ENCODE measurements at regions not wholly inside any gene's neighbourhood (a gene's known extent, or its start where the extent isn't known, plus 50 kb on each side); places are given as distances from the start of the nearest gene placed in this dataset.

DNA sequence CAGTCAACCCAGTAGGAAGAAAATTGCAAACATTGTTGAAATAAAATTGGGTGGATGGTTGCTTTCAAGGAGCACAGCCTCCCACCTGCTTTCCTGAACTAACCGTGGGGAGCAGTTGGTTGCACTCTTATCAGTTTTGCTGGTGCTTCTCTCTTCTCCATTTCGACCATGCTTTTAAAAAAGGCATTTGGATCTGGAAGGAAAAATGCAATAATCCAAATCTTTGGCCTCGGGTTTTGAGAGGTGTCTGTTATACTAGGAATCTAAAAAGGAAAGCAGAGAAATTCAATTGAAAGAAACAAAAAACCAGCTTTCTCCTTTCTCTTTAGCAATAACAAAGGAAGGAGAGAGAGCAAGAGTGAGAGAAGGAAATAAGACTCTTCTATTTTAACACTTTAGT lies 113.6 kb upstream of the ARGLU1 start:
- DNase-seq (ENCODE audit: low read depth): no peak
- TF ChIP-seq, protein P1, sequence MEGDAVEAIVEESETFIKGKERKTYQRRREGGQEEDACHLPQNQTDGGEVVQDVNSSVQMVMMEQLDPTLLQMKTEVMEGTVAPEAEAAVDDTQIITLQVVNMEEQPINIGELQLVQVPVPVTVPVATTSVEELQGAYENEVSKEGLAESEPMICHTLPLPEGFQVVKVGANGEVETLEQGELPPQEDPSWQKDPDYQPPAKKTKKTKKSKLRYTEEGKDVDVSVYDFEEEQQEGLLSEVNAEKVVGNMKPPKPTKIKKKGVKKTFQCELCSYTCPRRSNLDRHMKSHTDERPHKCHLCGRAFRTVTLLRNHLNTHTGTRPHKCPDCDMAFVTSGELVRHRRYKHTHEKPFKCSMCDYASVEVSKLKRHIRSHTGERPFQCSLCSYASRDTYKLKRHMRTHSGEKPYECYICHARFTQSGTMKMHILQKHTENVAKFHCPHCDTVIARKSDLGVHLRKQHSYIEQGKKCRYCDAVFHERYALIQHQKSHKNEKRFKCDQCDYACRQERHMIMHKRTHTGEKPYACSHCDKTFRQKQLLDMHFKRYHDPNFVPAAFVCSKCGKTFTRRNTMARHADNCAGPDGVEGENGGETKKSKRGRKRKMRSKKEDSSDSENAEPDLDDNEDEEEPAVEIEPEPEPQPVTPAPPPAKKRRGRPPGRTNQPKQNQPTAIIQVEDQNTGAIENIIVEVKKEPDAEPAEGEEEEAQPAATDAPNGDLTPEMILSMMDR (IDR thresholded peaks at IDR 0.05; ENCODE audit: control insufficient read depth, extremely low read depth, insufficient read depth): no peak
- H3K4me3 ChIP-seq (ENCODE audit: low read depth, low read length): no peak overlapping the region

DNA sequence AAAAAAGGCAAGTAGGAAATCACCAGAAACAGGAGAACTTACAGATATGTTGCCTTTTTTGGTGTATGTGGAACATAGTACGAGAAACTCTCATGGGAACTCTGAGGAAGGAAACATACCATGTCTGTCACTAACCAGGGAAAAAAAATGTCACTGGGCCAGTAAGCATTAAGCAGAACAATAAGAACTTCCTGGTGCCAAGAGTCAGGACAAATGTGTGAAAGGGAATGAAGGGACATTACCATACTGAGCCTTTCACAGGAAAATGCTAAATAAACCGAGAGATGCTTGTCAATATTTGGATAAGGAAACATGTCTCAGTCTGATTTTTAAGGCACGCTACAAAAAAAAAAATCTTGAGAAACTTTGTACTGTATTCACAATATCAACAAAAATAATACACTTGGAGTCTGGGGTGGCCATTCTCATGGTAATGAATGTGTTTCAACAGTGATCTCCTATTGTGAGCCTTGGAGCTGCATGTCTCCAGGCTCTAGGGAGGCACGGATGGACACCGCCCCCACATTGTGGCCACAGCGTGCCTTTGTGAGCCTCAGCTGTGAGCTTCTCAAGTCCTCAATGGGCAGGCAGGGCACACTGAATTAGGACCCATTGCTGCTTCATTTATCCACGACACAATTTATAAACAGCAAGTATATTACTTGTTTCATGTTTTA lies 113.0 kb upstream of the ARGLU1 start:
- TF ChIP-seq, protein P1 (IDR thresholded peaks at IDR 0.05; ENCODE audit: control insufficient read depth, extremely low read depth, insufficient read depth): no peak
- no peak for DNase-seq (ENCODE audit: low read depth)
- no peak overlapping the region for H3K4me3 ChIP-seq (ENCODE audit: low read depth, low read length)

DNA sequence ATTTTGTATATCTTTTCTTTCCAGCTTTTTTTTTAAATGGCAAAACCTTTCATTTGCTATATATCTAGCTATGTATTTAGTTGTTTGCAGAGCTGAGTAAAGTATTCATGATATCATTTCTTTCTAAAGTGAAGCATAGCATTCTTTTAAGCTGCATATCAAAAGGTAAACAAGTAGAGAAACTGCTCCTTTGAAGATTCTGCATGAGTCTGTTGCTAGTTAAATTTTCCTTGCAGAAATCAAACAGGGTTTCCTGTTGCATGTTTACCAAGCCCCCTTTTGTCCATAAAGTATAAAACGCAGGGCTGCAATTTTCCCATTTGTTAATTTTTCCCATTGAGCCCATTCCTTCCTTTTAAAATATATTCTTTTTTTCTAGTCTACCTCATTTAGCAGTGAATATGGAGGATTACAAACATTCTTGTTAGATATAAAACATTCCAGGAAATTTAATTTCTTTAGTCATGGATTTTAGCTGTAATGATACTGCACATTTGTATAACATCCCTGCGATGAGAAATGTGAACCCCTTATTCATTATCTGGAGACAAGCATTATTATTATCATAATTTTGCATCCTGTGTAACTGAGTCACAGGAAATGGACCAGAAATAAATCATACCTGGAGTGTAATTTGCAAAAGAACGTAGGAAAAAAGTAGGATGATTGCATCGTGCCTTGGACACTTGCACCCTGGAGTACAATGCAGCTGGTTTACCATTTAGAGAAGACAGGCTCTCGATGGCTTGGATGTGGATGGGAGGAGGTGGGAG lies 110.9 kb upstream of the ARGLU1 start:
- no peak overlapping the region for H3K4me3 ChIP-seq (ENCODE audit: low read depth, low read length)
- TF ChIP-seq, protein P1 (IDR thresholded peaks at IDR 0.05; ENCODE audit: control insufficient read depth, extremely low read depth, insufficient read depth): no peak
- no peak for DNase-seq (ENCODE audit: low read depth)

DNA sequence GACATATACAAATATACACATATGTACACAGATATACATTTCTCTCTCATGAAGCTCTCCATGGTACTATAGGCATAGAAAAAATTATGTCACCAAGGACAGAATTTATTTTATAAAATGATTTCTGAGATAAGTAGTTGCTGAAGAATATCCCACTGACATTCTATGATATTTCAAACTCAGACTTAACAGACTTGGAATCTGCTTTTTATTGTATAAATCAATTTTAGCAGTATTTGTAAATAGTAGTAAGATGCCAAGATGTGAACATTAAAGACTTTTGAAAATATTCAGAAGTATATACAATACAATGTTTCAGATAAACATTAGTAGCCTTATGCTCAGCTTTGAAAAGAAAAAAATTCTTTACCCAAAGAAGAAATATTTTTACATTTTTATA lies 107.4 kb upstream of the ARGLU1 start:
- no peak for DNase-seq (ENCODE audit: low read depth)
- no peak overlapping the region for H3K4me3 ChIP-seq (ENCODE audit: low read depth, low read length)
- TF ChIP-seq, protein P1 (IDR thresholded peaks at IDR 0.05; ENCODE audit: control insufficient read depth, extremely low read depth, insufficient read depth): no peak

DNA sequence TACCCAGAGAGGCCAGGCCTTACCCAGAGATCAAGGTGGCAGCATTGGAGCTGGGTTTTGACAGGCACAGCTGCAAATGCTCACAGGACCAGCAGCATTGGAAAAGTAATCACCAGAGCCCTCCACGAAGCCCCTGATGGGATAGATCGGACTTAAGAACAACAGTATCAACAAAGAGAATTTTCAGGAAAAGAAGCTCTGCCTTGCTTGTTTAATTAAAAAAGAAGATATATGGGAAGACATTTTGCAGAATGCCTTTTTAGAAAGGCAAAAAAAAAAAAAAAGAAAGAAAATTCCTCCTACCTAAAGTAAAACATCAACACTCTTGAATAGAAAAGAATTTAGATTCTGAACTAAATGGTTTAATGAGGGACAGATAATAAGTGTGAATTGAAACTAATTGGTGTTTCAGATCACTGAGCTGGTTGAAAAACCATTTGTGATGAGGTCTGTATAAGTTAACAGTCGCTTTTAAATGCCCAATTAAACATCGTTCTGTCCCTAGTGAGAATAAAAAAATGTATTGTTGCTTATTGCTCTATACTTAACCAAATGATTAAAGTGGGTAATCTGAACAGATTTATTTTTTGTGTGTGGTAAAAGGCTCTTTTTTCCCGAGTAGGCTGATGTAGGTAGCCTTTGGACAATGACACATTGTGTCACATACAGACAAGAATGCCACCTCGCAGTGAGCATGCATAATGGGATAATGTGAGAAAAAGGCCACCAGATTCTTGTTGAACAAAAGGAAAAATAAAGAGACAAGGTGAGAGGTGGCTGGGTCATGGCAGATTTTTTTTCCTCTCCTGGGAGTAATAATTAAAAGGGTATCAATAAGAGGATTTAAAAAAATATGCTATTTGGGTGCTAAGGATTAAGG lies 93.0 kb upstream of the ARGLU1 start:
- TF ChIP-seq, protein P1 (IDR thresholded peaks at IDR 0.05; ENCODE audit: control insufficient read depth, extremely low read depth, insufficient read depth): no peak
- no peak for DNase-seq (ENCODE audit: low read depth)

DNA sequence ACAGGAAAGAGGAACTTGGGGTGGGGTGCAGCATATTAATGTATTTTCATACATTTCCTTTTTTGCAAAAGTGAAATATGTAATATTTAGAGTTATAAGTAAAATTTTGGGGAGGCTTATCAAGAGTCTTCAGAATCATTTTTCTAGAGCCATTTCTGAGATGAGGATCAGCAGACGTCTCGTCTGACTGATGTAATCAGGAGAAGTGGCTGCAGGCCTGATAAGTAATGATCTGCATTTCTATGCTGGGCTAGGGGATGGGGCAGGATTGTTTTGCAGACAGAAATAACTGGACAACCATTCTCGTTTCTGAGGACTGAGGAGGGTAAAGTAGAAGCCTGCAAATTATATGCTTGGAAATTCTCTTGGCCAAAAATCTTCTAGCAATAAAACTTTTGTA lies 89.2 kb upstream of the ARGLU1 start:
- no peak overlapping the region for H3K4me3 ChIP-seq (ENCODE audit: low read depth, low read length)
- TF ChIP-seq, protein P1 (IDR thresholded peaks at IDR 0.05; ENCODE audit: control insufficient read depth, extremely low read depth, insufficient read depth): no peak
- DNase-seq (ENCODE audit: low read depth): no peak

More for the DNA sequence above, 93.0 kb upstream of the ARGLU1 start:
- H3K4me3 ChIP-seq (ENCODE audit: low read depth, low read length): no peak overlapping the region

Measured in LNCaP clone FGC (cell line).